Thymus (tissue), 11 donors: ENCODE measurements at regions not wholly inside any gene's neighbourhood (a gene's known extent, or its start where the extent isn't known, plus 50 kb on each side); places are given as distances from the start of the nearest gene placed in this dataset.

Experiments used
- DNase-seq, 9 donors: peaks; one replicate each; pipeline ENCODE4 v3.0.0-alpha.2; 2013; ENCODE audit warnings: low spot score in 9 of 9, low read depth in 6 of 9, missing footprints in 1 of 9
- H3K27ac ChIP-seq, 2 donors: one replicate each; pipeline ENCODE4 v1.5.1; 2013; ENCODE audit warnings: control low read depth in 1 of 2, low read depth in 1 of 2, low read length in 1 of 2, mild to moderate bottlenecking in 1 of 2, moderate library complexity in 1 of 2
- H3K27me3 ChIP-seq, 2 donors: one replicate each; pipeline ENCODE4 v1.5.1; 2013; ENCODE audit warnings: low read length in 1 of 2; ENCODE audit not compliant: control insufficient read depth in 2 of 2, insufficient read depth in 1 of 2
- H3K36me3 ChIP-seq, 2 donors: one replicate each; pipeline ENCODE4 v1.5.1; 2013; ENCODE audit warnings: low read length in 1 of 2, mild to moderate bottlenecking in 1 of 2, moderate library complexity in 1 of 2; ENCODE audit not compliant: control insufficient read depth in 2 of 2, insufficient read depth in 2 of 2
- H3K4me1 ChIP-seq, 2 donors: one replicate each; pipeline ENCODE4 v1.5.1; 2013; ENCODE audit warnings: low read length in 2 of 2; ENCODE audit not compliant: control insufficient read depth in 2 of 2, insufficient read depth in 2 of 2
- H3K4me3 ChIP-seq, 2 donors: one replicate each; pipeline ENCODE4 v1.5.1; 2013; ENCODE audit warnings: low read length in 2 of 2, control low read depth in 1 of 2, mild to moderate bottlenecking in 1 of 2
- H3K9me3 ChIP-seq, 2 donors: one replicate each; pipeline ENCODE4 v1.5.1; 2013; ENCODE audit warnings: low read length in 1 of 2, mild to moderate bottlenecking in 1 of 2; ENCODE audit not compliant: control insufficient read depth in 2 of 2, insufficient read depth in 1 of 2
- WGBS: extraction: QIAGEN DNeasy Blood & Tissue Kit; methylation state at CpG from one replicate; pipeline ENCODE4 v1.1.7; 2013; 5-methylcytosine and 5-hydroxymethylcytosine counted together
- donor health status: healthy.

DNA sequence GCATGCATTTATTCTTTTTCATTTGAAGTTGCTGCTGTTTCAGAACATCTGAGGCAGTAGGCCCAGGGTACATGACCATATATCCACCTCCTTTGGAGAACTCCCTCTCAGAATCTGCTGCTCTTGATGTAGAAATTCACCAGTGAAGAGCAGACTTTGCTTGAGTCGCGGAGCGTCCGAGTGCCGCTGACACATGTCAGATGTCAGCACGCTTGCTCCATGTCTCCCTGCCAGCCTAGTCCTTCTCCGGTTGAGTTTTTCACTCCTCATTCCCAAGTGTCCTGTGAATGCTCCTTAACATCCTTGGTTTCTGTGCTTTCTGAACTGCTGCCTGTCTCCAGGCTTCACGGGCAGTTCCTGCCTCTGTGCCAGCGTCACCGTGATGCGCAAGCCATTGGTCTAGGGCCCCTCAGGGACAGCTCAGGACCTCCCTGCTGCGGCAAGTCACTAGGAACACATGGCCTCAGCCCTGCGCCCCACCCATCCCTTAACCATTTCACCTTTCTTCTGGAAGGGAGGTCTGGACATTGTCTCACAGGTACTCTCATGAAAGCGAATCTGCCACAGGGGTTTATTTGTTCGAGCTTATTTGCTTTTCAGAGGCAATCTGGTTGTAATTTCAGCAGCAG lies 93.1 kb upstream of the RBPJ start:
- no peaks in the 10 kb centered on the region for H3K36me3 ChIP-seq
- H3K4me1 ChIP-seq = no peaks in the 10 kb centered on the region
- H3K4me3 ChIP-seq = no peak overlapping the region
- no peaks in the 10 kb centered on the region for H3K9me3 ChIP-seq
- no peak for DNase-seq
- no peak overlapping the region for H3K27ac ChIP-seq
- WGBS = 94% methylated on average over 15 of the region's 15 CpGs
- peaks cover 0 to 3% of the 10 kb centered on the region in 2 donors for H3K27me3 ChIP-seq

DNA sequence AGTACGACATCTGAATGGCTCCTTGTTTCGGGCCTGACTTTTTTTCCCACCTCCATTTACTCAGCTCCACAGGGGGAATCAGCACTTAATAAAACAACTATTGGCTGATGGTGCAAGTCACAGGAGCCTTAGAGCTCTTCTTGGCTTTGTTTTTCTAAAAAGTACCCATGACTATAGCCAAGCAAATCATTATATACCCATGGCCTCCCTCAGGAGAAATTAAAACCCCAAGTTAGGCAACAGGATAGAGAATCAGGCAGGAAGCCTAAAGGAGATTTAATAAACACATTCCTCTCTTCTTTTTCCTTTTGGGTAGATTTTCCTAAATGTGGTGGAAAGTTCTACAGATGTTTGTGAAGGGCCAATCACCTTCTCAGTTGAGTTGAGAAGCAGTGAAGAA lies 91.9 kb upstream of the RBPJ start:
- WGBS = over 99% methylated on average over 2 of the region's 2 CpGs
- no peaks in the 10 kb centered on the region for H3K9me3 ChIP-seq
- peaks cover 0 to 3% of the 10 kb centered on the region in 2 donors for H3K27me3 ChIP-seq
- no peak for DNase-seq
- H3K36me3 ChIP-seq = no peaks in the 10 kb centered on the region
- no peak overlapping the region for H3K27ac ChIP-seq
- no peak overlapping the region for H3K4me3 ChIP-seq
- no peaks in the 10 kb centered on the region for H3K4me1 ChIP-seq

DNA sequence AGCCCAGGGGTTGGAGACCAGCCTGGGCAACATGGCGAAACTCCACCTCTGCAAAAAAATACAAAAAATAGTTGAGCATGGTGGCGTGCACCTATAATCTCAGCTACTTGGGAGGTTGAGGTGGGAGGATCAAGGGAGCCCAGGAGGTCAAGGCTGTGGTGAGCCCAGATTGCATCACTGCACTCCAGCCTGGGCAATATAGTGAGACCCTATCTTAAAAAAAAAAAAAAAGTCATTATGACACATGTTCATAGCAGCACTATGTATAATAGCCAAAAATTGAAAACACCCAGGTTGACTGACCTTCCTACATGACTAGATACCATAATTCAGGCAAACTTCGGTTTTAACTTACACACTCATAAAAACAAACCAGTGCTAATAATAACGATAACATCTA lies 90.8 kb upstream of the RBPJ start:
- H3K27ac ChIP-seq = no peak overlapping the region
- peaks cover 0 to 3% of the 10 kb centered on the region in 2 donors for H3K27me3 ChIP-seq
- H3K9me3 ChIP-seq = no peaks in the 10 kb centered on the region
- no peaks in the 10 kb centered on the region for H3K4me1 ChIP-seq
- no peak overlapping the region for H3K4me3 ChIP-seq
- DNase-seq = no peak
- H3K36me3 ChIP-seq = no peaks in the 10 kb centered on the region
- WGBS = 99% methylated on average over 4 of the region's 4 CpGs

DNA sequence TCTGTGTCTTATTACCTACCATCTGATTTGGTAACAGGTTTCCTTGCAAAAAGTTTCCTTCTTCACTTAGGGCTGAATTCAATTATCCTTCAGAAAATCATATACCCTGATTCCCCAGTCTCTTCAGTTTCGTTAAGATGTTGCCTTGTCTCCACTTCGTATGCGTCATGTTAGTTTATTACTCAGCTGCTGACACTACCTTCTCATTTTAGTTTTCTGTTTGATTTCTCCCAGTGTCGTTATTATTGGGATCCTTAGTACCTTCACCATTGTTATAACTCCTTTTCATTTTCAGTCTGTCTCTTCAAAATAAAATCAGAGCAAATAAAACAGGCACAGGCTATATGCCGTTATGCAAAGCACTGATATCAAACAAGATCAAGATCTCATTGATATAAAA lies 87.5 kb upstream of the RBPJ start:
- WGBS = 95% methylated on average over 5 of the region's 5 CpGs
- no peak overlapping the region for H3K27ac ChIP-seq
- no peaks in the 10 kb centered on the region for H3K4me1 ChIP-seq
- no peak for DNase-seq
- no peaks in the 10 kb centered on the region for H3K36me3 ChIP-seq
- no peak overlapping the region for H3K4me3 ChIP-seq
- no peaks in the 10 kb centered on the region for H3K9me3 ChIP-seq
- H3K27me3 ChIP-seq = no peaks in the 10 kb centered on the region

DNA sequence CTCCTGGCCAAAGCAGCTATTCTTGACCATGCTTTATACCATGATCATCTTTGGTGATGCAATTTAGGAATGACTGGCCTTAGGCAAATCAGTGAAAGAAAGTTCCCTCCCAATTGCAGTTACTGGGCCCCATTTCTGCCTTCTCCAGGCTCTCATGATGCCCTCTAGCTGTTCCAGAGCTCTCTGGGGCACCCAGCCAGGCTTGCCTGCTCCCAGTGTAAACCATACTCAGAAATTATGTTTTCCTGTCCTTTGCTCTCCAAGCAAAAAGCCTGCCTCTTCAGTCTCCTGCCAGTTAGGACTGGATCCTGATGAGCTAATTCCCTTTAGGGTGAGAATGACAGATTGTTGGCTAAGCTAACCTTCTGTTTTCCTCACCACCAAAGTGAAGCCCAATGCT lies 85.3 kb upstream of the RBPJ start:
- H3K4me1 ChIP-seq = no peaks in the 10 kb centered on the region

DNA sequence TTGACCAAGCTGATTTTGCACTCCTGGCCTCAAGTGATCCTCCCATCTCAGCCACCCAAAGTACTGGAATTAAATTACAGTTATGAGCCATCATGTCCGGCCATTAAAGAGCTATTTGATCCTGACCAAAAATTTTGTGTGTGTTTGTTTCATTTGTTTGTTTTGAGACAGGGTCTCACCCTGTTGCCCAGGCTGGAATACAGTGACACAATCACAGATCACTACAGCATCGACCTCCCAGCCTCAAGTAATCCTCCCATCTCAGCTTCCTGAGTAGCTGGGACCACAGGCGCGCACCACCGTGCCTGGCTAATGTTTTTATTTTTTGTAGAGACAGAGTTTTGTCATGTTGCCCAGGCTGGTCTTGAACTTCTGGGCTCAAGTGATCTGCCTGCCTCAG lies 82.9 kb upstream of the RBPJ start:
- Histone ChIP-seq H3K4me1 (no peaks in the 10 kb centered on the region), H3K36me3 (no peaks in the 10 kb centered on the region), H3K4me3 (no peak overlapping the region), H3K27me3 (peaks cover 0 to 2% of the 10 kb centered on the region in 2 donors), H3K9me3 (no peaks in the 10 kb centered on the region), H3K27ac (no peak overlapping the region)
- no peak for DNase-seq
- WGBS = 94% methylated on average over 5 of the region's 5 CpGs

More for the DNA sequence above, 85.3 kb upstream of the RBPJ start:
- Histone ChIP-seq H3K27ac (no peak overlapping the region), H3K4me3 (no peak overlapping the region), H3K9me3 (no peaks in the 10 kb centered on the region), H3K36me3 (no peaks in the 10 kb centered on the region), H3K27me3 (peaks cover 0 to 2% of the 10 kb centered on the region in 2 donors)
- DNase-seq = no peak

DNA sequence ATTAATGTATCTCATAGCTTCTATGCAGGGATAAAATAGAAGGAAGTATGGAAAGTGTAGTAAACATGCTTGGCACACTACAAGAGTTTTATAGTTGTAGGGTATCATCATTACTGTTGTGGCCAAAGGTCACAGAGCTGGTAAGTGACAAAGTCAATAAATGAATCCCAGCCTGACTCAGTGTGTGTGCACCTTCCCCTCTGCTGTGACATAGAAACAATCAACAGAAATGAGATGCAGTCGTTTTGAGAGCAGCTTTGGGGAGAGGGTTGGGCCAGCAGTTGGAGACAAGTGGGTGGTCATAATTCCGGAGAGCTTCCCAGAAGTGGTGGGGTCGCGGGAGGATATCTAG lies 82.4 kb upstream of the RBPJ start:
- Histone ChIP-seq H3K36me3 (no peaks in the 10 kb centered on the region), H3K27ac (no peak overlapping the region), H3K4me3 (no peak overlapping the region), H3K4me1 (no peaks in the 10 kb centered on the region), H3K9me3 (no peaks in the 10 kb centered on the region), H3K27me3 (peaks cover 0 to 2% of the 10 kb centered on the region in 2 donors)
- 81% methylated on average over 4 of the region's 4 CpGs for WGBS
- DNase-seq = no peak

DNA sequence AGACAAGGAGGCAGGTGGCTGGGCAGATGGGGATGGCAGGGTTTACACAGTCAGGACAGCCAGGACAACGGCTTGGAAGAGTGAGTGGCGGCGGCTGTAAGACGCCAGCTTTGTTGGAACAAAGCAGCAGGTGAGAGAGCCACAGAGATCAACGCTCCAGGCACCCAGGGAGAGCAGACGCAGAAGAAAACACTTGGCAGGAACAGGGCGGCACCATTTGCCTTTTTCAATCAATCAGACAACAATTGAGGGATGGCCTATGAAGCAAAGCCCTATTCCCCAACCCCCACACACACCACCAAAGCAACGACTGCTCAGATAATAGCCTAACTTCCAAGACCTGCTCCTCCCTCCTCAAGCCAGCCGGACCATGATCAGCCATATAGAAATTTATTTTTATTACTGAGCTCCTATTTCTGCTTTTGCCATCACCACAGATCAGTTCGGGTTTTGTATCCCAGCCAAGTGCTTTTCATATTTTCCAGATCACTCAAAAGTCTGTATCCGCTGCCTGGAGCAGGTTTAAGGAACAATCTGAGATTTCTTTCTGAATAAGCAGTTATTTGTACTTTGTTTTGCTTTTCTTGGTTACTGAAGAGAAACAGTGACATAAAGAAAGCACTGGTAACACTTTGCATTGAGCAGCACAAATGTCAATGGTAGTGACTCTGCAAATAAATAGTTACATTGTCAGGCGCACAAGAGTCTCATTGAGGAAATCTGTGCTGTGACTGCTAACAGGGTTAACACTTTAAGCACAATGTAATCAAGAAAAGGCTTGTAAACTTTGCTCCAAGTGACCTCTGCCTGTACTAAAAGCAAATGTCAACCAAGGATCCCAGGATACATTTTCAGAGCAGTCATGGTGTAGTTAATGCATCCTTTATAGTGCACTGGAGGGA lies 81.8 kb upstream of the RBPJ start:
- H3K4me3 ChIP-seq = no peak overlapping the region
- peaks cover 0 to 2% of the 10 kb centered on the region in 2 donors for H3K27me3 ChIP-seq
- no peaks in the 10 kb centered on the region for H3K9me3 ChIP-seq
- DNase-seq = no peak
- 91% methylated on average over 12 of the region's 12 CpGs for WGBS
- H3K36me3 ChIP-seq = no peaks in the 10 kb centered on the region
- H3K27ac ChIP-seq = peak overlapping the region; percentile 51 to 53
- H3K4me1 ChIP-seq = no peaks in the 10 kb centered on the region

DNA sequence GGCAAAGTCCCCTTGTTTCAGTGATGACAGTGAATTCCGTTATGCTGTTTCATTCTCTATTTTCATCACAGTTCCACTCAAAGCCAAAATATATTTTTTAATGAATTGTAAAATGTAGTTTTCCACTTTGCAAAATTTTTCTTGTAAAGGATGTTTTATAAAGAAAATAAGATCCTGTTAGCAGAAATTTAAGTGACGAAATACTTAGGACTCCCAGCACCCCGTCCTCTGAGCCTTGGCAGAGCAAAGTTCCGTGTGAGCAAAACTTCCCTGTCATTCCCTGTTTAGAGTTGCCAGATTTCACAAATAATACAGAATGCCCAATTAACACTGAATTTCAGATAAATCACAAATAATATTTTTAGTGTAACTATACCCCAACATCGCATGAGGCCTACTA lies 81.0 kb upstream of the RBPJ start:
- no peak for DNase-seq
- Histone ChIP-seq H3K27ac (no peak overlapping the region), H3K4me1 (no peaks in the 10 kb centered on the region), H3K4me3 (no peak overlapping the region), H3K36me3 (no peaks in the 10 kb centered on the region), H3K27me3 (peaks cover 0 to 2% of the 10 kb centered on the region in 2 donors), H3K9me3 (no peaks in the 10 kb centered on the region)
- 95% methylated on average over 5 of the region's 5 CpGs for WGBS
